CD14-positive monocyte (primary cell): ENCODE measurements at regions not wholly inside any gene's neighbourhood (a gene's known extent, or its start where the extent isn't known, plus 50 kb on each side); places are given as distances from the start of the nearest gene placed in this dataset.

ENCODE experiments used
- DNase-seq, 3 donors: peaks; one replicate each; pipeline ENCODE4 v3.0.0-alpha.2; 2011 to 2022
- H2AFZ ChIP-seq: 2 replicates; pipeline ENCODE4 v1.6.0; 2012; ENCODE audit warnings: mild to moderate bottlenecking, low read depth, low read length, inconsistent platforms; ENCODE audit not compliant: insufficient read depth, poor library complexity, severe bottlenecking
- H3K27ac ChIP-seq, 2 donors: 1 replicate in 1 of 2; 2 replicates in 1 of 2; pipeline ENCODE4 v1.5.1; 2012 to 2013; ENCODE audit warnings: low read length in 2 of 2, control low read depth in 1 of 2, inconsistent platforms in 1 of 2, low read depth in 1 of 2, mild to moderate bottlenecking in 1 of 2
- H3K27me3 ChIP-seq, 2 donors: one replicate each; pipeline versions ENCODE4 v1.6.0 to v1.6.1; 2011 to 2013; ENCODE audit warnings: low read length in 2 of 2; ENCODE audit not compliant: control insufficient read depth in 2 of 2, insufficient read depth in 2 of 2
- H3K36me3 ChIP-seq, 2 donors: replicated peaks in 1 of 2; 1 replicate in 1 of 2; 2 replicates in 1 of 2; pipeline versions ENCODE4 v1.5.1 to v1.6.1; 2012 to 2013; ENCODE audit warnings: low read length in 2 of 2, control low read depth in 1 of 2, inconsistent platforms in 1 of 2, mild to moderate bottlenecking in 1 of 2; ENCODE audit not compliant: insufficient read depth in 2 of 2, control insufficient read depth in 1 of 2
- H3K4me1 ChIP-seq, 2 donors: 1 replicate in 1 of 2; 2 replicates in 1 of 2; pipeline versions ENCODE4 v1.5.1 to v1.6.1; 2012 to 2013; ENCODE audit warnings: low read length in 2 of 2, control low read depth in 1 of 2, inconsistent platforms in 1 of 2, mild to moderate bottlenecking in 1 of 2, moderate library complexity in 1 of 2; ENCODE audit not compliant: insufficient read depth in 2 of 2, control insufficient read depth in 1 of 2
- H3K4me2 ChIP-seq: replicated peaks from 2 replicates; pipeline ENCODE3; 2012; ENCODE audit warnings: low read length, moderate library complexity, mild to moderate bottlenecking; ENCODE audit not compliant: poor library complexity, severe bottlenecking; ENCODE audit errors: extremely low read depth
- H3K4me3 ChIP-seq, 3 experiments: fragments of 200-600 bp in 1 of 3; sonication (generic) in 1 of 3; replicated peaks in 1 of 3; 1 replicate in 2 of 3; 2 replicates in 1 of 3; pipeline ENCODE4 v1.5.1; 2011 to 2013; ENCODE audit warnings: low read length in 3 of 3, mild to moderate bottlenecking in 3 of 3, control low read depth in 2 of 3, low read depth in 2 of 3, inconsistent platforms in 1 of 3, moderate library complexity in 1 of 3
- H3K79me2 ChIP-seq: 2 replicates; pipeline ENCODE4 v1.6.0; 2012; ENCODE audit warnings: mild to moderate bottlenecking, control low read depth, inconsistent platforms, low read length, moderate library complexity; ENCODE audit not compliant: insufficient read depth
- H3K9ac ChIP-seq: 2 replicates; pipeline ENCODE4 v1.6.0; 2017; ENCODE audit warnings: low read length, mild to moderate bottlenecking; ENCODE audit not compliant: insufficient read depth, poor library complexity, severe bottlenecking
- H3K9me3 ChIP-seq, 2 donors: replicated peaks in 1 of 2; 1 replicate in 1 of 2; 2 replicates in 1 of 2; pipeline versions ENCODE4 v1.5.1 to v1.6.1; 2012 to 2013; ENCODE audit warnings: low read length in 2 of 2, control low read depth in 1 of 2; ENCODE audit not compliant: control insufficient read depth in 1 of 2, insufficient read depth in 1 of 2
- H4K20me1 ChIP-seq: 2 replicates; pipeline ENCODE4 v1.6.0; 2012; ENCODE audit warnings: mild to moderate bottlenecking, low read length, control low read depth, moderate library complexity; ENCODE audit not compliant: insufficient read depth
- H3K27ac Mint-ChIP-seq, 7 donors: one replicate each; pipeline ENCODE4 v1.8.0; 2020; ENCODE audit warnings: mild to moderate bottlenecking in 7 of 7, mixed read lengths in 7 of 7, moderate library complexity in 6 of 7, inconsistent platforms in 2 of 7
- H3K27me3 Mint-ChIP-seq, 3 donors: one replicate each; pipeline ENCODE4 v1.8.0; 2021 to 2022; ENCODE audit warnings: low read depth in 3 of 3, mild to moderate bottlenecking in 3 of 3, mixed read lengths in 3 of 3, moderate library complexity in 3 of 3, inconsistent platforms in 1 of 3
- H3K36me3 Mint-ChIP-seq, 2 donors: one replicate each; pipeline ENCODE4 v1.8.0; 2020; ENCODE audit warnings: mixed read lengths in 2 of 2, inconsistent platforms in 1 of 2, mild to moderate bottlenecking in 1 of 2
- H3K4me1 Mint-ChIP-seq: one replicate; pipeline ENCODE4 v1.8.0; 2020; ENCODE audit warnings: mild to moderate bottlenecking, mixed read lengths
- H3K4me3 Mint-ChIP-seq, 2 donors: one replicate each; pipeline ENCODE4 v1.8.0; 2020; ENCODE audit warnings: mild to moderate bottlenecking in 2 of 2, mixed read lengths in 2 of 2, moderate library complexity in 1 of 2
- H3K9me3 Mint-ChIP-seq, 7 donors: one replicate each; pipeline ENCODE4 v1.8.0; 2020 to 2022; ENCODE audit warnings: mixed read lengths in 7 of 7, mild to moderate bottlenecking in 6 of 7, moderate library complexity in 6 of 7, inconsistent platforms in 2 of 7
- WGBS: methylation state at CpG from one replicate; pipeline ENCODE4 v1.1.5; 2013; ENCODE audit warnings: missing lambda C conversion rate; ENCODE audit not compliant: insufficient coverage; 5-methylcytosine and 5-hydroxymethylcytosine counted together
- intact Hi-C, 2 donors: fragments of 100-400 bp; cut with micrococcal nuclease; formaldehyde crosslinking; loops; one replicate each; pipeline versions ENCODE4 v1.15.0 to v1.15.1; 2023
- TF ChIP-seq, protein P1 (sequence below): fragments of 200-600 bp; IDR thresholded peaks from one replicate; pipeline ENCODE4 v1.8.0; 2022; ENCODE audit warnings: antibody characterized with exemption, mild to moderate bottlenecking

DNA sequence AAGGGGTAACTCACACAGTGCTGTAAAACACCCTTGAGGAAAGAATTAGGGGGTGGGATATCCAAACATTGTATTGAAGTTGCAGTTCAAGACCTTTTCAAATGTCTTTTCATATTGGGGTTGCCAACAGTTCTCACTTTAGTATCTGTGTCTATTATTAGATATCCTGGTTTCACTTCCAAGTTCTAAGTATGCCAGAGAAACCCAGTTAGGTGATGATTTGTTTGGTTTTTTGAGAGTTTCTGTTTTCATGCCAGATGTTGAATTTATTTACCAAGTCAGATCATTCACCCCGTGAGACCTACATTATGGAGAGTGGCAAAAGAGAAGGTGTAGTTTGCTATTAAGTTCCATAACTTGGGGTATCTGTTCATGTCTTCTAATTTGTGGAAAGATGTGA, 64.5 kb downstream of the C9orf152 start:
- no peaks in the 10 kb centered on the region for H3K36me3 ChIP-seq
- Mint-ChIP-seq H3K27ac (peak overlapping the region in 6 of 7 donors; percentile 2 to 83 (median 52)), H3K4me3 (peak overlapping the region; percentile 24 to 37), H3K4me1 (peaks cover 50% of the 10 kb centered on the region), H3K27me3 (peaks cover 0 to 1% (median 0%) of the 10 kb centered on the region in 3 donors), H3K36me3 (no peaks in the 10 kb centered on the region), H3K9me3 (no peaks in the 10 kb centered on the region)
- no peaks in the 10 kb centered on the region for H3K9me3 ChIP-seq
- peaks cover 74% of the 10 kb centered on the region for H3K79me2 ChIP-seq
- no peak for DNase-seq
- TF ChIP-seq, protein P1, sequence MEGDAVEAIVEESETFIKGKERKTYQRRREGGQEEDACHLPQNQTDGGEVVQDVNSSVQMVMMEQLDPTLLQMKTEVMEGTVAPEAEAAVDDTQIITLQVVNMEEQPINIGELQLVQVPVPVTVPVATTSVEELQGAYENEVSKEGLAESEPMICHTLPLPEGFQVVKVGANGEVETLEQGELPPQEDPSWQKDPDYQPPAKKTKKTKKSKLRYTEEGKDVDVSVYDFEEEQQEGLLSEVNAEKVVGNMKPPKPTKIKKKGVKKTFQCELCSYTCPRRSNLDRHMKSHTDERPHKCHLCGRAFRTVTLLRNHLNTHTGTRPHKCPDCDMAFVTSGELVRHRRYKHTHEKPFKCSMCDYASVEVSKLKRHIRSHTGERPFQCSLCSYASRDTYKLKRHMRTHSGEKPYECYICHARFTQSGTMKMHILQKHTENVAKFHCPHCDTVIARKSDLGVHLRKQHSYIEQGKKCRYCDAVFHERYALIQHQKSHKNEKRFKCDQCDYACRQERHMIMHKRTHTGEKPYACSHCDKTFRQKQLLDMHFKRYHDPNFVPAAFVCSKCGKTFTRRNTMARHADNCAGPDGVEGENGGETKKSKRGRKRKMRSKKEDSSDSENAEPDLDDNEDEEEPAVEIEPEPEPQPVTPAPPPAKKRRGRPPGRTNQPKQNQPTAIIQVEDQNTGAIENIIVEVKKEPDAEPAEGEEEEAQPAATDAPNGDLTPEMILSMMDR, result no peak
- no peaks in the 10 kb centered on the region for H4K20me1 ChIP-seq
- peak overlapping the region in 1 of 3 experiments; percentile 9 for H3K4me3 ChIP-seq
- H3K4me2 ChIP-seq, result peak overlapping the region; percentile 21
- H3K27ac ChIP-seq, result peak overlapping the region in 1 of 2 donors; percentile 51
- H3K4me1 ChIP-seq, result peaks cover 29 to 46% of the 10 kb centered on the region in 2 donors
- no peaks in the 10 kb centered on the region for H3K27me3 ChIP-seq
- H2AFZ ChIP-seq, result peak overlapping the region; percentile 47
- no peak overlapping the region for H3K9ac ChIP-seq
- intact Hi-C loops, result no loop called here
- WGBS, result no CpG with 5 or more reads among the region's 1 CpG

DNA sequence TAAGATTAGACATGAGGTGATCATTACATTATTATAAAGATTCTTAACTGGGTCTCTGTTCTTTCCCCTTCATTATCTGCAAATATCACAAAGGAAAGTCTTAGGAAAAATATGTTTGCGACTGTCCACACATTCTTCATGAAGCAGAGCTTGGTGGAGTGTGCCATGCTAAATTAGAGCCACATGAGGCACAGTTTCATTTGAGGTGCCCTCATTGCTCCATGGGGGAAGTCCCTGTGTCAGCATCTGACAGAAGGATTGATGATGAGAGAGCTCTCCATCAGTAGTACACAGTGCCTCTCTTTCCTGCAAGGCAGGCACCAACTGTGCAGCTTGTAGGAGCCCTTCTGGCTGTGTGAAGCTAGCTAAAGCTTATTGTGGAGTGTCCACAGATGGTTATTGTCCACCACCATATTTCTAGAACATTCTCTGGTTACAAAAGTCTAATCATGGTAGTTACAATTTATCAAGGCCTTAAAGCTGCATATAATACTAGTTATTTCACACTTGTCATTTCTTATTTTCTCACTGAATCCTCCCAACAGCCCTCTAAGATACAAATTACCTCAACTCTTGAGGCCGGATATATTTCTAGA, 63.9 kb downstream of the C9orf152 start:
- WGBS, result 0% methylated on average over 1 of the region's 2 CpGs
- peak overlapping the region in 6 of 7 donors; percentile 2 to 83 (median 52) for H3K27ac Mint-ChIP-seq
- intact Hi-C loops, result no loop called here
- no peaks in the 10 kb centered on the region for H4K20me1 ChIP-seq
- no peaks in the 10 kb centered on the region for H3K9me3 ChIP-seq
- peak overlapping the region; percentile 47 for H2AFZ ChIP-seq
- peak in 2 of 3 donors; percentile 27 to 62 for DNase-seq
- no peak overlapping the region for H3K9ac ChIP-seq
- peak overlapping the region in 1 of 2 donors; percentile 51 for H3K27ac ChIP-seq
- peak overlapping the region in 1 of 3 experiments; percentile 9 for H3K4me3 ChIP-seq
- peaks cover 35 to 52% of the 10 kb centered on the region in 2 donors for H3K4me1 ChIP-seq
- H3K27me3 Mint-ChIP-seq, result peaks cover 0 to 1% (median under 1%) of the 10 kb centered on the region in 3 donors
- no peaks in the 10 kb centered on the region for H3K36me3 ChIP-seq
- H3K27me3 ChIP-seq, result no peaks in the 10 kb centered on the region
- peak overlapping the region; percentile 21 for H3K4me2 ChIP-seq
- H3K79me2 ChIP-seq, result peaks cover 76% of the 10 kb centered on the region
- H3K36me3 Mint-ChIP-seq, result no peaks in the 10 kb centered on the region
- TF ChIP-seq, protein P1, result peak; percentile 19
- H3K4me3 Mint-ChIP-seq, result peak overlapping the region; percentile 24 to 25
- no peaks in the 10 kb centered on the region for H3K9me3 Mint-ChIP-seq
- H3K4me1 Mint-ChIP-seq, result peaks cover 56% of the 10 kb centered on the region
